GM06990 (cell line): ENCODE measurements at regions not wholly inside any gene's neighbourhood (a gene's known extent, or its start where the extent isn't known, plus 50 kb on each side); places are given as distances from the start of the nearest gene placed in this dataset.

Experiments used
- DNase-seq: peaks from one replicate; pipeline ENCODE4 v3.0.0-alpha.2; 2011; ENCODE audit not compliant: insufficient read length; ENCODE audit errors: extremely low read depth
- H3K27me3 ChIP-seq: replicated peaks from 2 replicates; pipeline ENCODE4 v1.6.0; 2011; ENCODE audit warnings: low read length; ENCODE audit not compliant: control insufficient read depth, insufficient read depth
- H3K36me3 ChIP-seq: 2 replicates; pipeline ENCODE4 v1.5.1; 2011; ENCODE audit warnings: low read length; ENCODE audit not compliant: control insufficient read depth, insufficient read depth
- H3K4me3 ChIP-seq: replicated peaks from 2 replicates; pipeline ENCODE4 v1.5.1; 2011; ENCODE audit warnings: low read depth, mild to moderate bottlenecking, control low read depth, low read length
- TF ChIP-seq, protein P1 (sequence below): IDR thresholded peaks from 2 replicates; pipeline ENCODE4 v1.5.1; 2011; ENCODE audit warnings: low read length, control low read depth, mild to moderate bottlenecking, inconsistent platforms; ENCODE audit not compliant: insufficient read depth, poor library complexity, severe bottlenecking

DNA sequence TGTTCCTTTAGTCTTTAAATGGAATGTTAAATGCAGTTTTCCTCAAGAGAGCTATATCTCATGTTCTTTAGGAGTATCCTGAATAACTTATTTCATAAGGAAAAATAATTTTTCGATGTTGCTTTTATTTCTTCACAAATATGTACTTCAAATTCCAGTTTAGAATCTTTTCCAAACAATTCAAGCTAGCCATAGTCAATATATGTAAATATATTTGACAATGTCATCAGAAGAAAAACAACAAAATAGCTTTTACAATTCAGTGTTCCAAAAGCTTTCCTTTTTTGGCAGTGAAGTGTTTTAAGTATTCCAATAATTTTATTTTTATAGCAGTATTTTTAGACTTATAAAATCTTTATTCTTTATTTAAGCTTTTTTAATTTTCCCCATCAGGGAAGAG lies 1532.0 kb downstream of the PCDH18 start:
- DNase-seq, result no peak
- H3K4me3 ChIP-seq, result no peak overlapping the region
- TF ChIP-seq, protein P1, sequence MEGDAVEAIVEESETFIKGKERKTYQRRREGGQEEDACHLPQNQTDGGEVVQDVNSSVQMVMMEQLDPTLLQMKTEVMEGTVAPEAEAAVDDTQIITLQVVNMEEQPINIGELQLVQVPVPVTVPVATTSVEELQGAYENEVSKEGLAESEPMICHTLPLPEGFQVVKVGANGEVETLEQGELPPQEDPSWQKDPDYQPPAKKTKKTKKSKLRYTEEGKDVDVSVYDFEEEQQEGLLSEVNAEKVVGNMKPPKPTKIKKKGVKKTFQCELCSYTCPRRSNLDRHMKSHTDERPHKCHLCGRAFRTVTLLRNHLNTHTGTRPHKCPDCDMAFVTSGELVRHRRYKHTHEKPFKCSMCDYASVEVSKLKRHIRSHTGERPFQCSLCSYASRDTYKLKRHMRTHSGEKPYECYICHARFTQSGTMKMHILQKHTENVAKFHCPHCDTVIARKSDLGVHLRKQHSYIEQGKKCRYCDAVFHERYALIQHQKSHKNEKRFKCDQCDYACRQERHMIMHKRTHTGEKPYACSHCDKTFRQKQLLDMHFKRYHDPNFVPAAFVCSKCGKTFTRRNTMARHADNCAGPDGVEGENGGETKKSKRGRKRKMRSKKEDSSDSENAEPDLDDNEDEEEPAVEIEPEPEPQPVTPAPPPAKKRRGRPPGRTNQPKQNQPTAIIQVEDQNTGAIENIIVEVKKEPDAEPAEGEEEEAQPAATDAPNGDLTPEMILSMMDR, result no peak

DNA sequence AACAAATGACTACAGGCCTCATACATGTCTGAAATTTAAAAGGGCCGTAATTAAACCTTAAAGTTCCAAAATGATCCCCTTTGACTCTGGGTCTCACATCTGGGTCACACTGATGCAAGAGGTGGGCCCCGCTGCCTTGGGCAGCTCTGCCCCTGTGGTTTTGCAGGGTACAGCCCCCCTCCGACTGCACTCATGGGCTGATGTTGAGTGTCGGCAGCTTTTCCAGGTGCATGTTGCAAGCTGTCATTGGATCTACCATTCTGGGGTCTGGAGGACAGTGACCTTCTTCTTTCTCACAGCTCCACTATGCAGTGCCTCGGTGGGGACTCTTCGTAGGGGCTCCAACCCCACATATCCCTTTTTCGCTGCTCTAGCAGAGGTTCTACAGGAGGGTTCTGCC lies 1537.9 kb downstream of the PCDH18 start:
- Histone ChIP-seq H3K4me3 (no peak overlapping the region), H3K27me3 (no peaks in the 10 kb centered on the region), H3K36me3 (no peaks in the 10 kb centered on the region)
- no peak for DNase-seq
- TF ChIP-seq, protein P1, result no peak

More for the DNA sequence above, 1532.0 kb downstream of the PCDH18 start:
- H3K27me3 ChIP-seq, result no peaks in the 10 kb centered on the region
- H3K36me3 ChIP-seq, result no peaks in the 10 kb centered on the region

DNA sequence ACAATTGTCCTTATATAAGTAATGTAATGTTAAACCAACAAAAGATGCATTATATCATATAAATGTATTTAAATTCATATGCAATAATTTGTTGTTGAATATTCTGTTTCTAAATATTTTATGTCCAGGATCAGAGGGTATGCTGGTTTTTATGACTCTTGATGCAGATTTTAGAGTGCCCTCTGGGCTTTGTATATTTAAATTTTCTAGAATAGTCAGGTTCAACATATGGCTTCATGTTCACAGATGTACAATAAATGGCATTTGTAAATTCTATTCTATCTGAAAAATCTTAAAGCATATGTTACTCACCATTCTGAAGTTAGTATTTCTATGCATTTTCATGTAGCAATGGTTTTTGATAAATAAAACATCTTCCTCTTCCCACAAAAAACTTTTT lies 1555.4 kb downstream of the PCDH18 start:
- H3K36me3 ChIP-seq, result no peaks in the 10 kb centered on the region
- no peak overlapping the region for H3K4me3 ChIP-seq
- no peaks in the 10 kb centered on the region for H3K27me3 ChIP-seq
- TF ChIP-seq, protein P1, result no peak
- no peak for DNase-seq

DNA sequence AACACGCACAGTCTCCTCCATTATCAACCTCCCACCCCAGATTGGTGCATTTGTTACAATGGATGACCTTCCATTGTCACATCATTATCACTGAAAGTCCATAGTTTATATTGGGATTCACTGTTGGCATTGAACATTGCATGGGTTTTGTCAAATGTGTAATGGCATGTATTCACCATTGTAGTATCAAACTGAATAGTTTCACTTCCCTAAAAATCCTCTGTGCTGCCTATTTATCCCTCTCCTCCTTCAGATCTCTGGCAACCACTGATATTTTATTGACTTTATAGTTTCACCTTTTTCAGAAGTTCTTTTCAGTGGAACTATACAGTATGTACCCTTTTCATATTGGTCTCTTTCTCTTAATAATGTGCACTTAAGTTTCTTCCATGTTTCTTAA lies 1565.4 kb downstream of the PCDH18 start:
- no peak for DNase-seq
- no peaks in the 10 kb centered on the region for H3K36me3 ChIP-seq
- TF ChIP-seq, protein P1, result no peak
- no peak overlapping the region for H3K4me3 ChIP-seq
- no peaks in the 10 kb centered on the region for H3K27me3 ChIP-seq

DNA sequence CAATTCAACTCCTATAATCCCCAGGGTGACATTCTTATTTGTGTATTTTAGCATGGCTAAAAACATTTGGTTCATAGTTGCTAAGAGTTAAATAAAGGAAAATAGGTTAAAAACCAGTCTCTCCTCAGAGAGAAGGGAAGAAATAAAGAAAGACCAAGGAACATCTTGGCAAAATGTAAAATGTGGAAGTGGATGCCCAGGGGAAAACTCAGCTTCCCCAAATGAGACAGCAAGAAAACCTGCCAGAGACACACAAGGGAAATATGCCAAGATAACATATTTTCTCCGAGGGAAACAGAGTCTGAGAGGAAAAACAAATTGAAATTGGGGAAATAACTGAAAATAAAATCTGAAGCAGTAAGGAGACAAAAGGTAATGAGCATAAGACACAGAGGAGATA lies 1569.3 kb downstream of the PCDH18 start:
- DNase-seq, result no peak
- H3K4me3 ChIP-seq, result no peak overlapping the region
- TF ChIP-seq, protein P1, result no peak
- H3K36me3 ChIP-seq, result no peaks in the 10 kb centered on the region
- no peaks in the 10 kb centered on the region for H3K27me3 ChIP-seq

DNA sequence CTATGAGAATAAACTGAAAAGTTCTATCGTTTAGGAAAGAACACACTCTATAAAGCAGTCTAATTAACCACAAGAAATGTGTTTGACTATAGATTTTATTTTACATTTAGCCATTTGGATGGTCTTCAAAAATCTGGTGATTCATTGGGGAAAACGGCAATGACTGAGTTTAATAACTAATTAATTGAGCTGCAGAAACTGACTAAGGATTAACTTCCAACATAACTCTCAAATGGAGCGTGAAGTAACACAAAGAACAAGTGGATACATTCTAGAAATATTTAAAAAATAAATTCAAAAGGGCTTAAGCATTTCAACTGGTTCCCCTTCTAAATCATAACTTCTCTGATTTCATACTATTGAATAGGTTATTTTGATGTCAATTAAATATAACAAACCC lies 1582.4 kb downstream of the PCDH18 start:
- H3K4me3 ChIP-seq, result no peak overlapping the region
- H3K27me3 ChIP-seq, result no peaks in the 10 kb centered on the region
- no peak for DNase-seq
- H3K36me3 ChIP-seq, result no peaks in the 10 kb centered on the region
- TF ChIP-seq, protein P1, result no peak
